SH-SY5Y (cell line): ENCODE measurements at regions not wholly inside any gene's neighbourhood (a gene's known extent, or its start where the extent isn't known, plus 50 kb on each side); places are given as distances from the start of the nearest gene placed in this dataset.

Source experiments
- GATA2 ChIP-seq: IDR thresholded peaks from 2 replicates; pipeline ENCODE4 v1.6.1; 2011; ENCODE audit warnings: mild to moderate bottlenecking, low read depth, low read length
- GATA3 ChIP-seq: IDR thresholded peaks from 2 replicates; pipeline ENCODE4 v1.6.1; 2011; ENCODE audit warnings: low read depth, mild to moderate bottlenecking, low read length, moderate library complexity

DNA sequence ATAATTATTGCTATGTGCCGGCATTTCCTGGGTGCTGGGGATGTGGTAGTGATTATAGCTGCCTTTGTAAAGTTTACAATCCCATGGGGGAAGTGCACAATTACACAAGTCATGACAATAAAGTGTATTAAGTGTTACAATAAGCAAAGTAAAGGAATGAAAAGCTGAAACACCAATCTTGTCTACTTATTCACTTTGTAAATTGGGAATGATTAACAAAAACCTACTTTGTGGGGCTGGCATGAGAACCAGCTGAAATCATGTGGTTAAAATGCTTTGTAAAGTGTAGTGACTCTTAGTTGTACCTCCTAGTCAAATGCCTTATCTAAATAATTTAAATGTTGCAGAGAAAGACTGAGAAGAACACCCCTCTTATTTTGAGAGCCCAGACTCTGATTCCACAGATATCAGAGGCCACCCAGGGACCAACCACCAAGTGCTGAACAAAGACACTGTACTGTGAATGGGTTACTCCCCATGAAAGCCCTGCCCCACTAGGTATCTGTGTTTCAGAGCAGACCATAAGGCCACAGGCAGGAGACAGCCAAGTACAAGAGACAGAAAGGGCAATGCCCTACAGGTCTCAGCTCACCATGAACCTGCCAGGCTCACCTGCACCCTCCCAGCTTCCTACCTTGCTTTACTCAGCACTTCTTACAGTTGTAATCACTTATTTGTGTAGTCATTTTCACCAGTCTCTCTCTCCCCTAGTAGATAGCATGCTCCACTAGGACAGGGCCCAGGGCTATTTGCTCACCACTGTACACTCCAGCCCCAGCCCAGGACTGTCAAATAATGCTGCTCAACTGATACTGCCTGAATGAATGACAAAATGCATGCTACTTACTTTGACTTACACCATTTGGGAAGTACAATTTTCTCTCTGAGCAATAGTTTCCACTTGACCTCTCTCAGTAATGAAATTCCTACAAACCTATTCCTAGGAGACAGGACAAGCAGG lies 101.6 kb upstream of the APC start:
- TF ChIP-seq GATA3 = no peak
- no peak for TF ChIP-seq GATA2
